ENCODE measurements at regions not wholly inside any gene's neighbourhood (a gene's known extent, or its start where the extent isn't known, plus 50 kb on each side); places are given as distances from the start of the nearest gene placed in this dataset.

DNA sequence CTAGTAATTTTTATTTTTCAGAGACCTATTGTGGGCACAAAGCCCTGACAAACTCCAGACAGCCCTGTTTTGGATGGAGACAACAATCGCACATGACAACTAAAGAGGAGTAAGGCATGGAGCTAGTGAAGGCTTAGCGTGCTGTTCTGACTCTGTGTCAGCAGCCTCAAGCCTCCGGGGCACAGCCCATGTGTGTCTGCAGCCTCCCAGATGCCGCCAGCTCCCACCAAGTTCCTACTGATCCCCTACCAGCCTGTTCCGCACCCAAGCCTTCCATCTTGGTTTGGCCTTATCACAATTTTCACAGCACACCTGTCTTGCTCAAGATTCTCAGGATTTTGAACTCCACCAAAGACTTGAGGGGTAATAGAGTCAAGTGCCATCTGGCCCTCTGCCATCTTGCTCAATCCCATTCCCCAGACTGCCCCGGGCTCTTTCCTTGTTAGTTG is 70.3 kb upstream of the SH3PXD2B start:
- TF ChIP-seq, protein P1, sequence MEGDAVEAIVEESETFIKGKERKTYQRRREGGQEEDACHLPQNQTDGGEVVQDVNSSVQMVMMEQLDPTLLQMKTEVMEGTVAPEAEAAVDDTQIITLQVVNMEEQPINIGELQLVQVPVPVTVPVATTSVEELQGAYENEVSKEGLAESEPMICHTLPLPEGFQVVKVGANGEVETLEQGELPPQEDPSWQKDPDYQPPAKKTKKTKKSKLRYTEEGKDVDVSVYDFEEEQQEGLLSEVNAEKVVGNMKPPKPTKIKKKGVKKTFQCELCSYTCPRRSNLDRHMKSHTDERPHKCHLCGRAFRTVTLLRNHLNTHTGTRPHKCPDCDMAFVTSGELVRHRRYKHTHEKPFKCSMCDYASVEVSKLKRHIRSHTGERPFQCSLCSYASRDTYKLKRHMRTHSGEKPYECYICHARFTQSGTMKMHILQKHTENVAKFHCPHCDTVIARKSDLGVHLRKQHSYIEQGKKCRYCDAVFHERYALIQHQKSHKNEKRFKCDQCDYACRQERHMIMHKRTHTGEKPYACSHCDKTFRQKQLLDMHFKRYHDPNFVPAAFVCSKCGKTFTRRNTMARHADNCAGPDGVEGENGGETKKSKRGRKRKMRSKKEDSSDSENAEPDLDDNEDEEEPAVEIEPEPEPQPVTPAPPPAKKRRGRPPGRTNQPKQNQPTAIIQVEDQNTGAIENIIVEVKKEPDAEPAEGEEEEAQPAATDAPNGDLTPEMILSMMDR (IDR thresholded peaks at IDR 0.05; ENCODE audit: poor library complexity), result no peak
- TF ChIP-seq EZH2 (IDR thresholded peaks at IDR 0.05; ENCODE audit: borderline replicate concordance) (no peak), EZH2phosphoT487 (IDR thresholded peaks at IDR 0.05; ENCODE audit: low read depth, severe bottlenecking, unreplicated experiment) (no peak)
